T-cell (primary cell): ENCODE measurements at regions not wholly inside any gene's neighbourhood (a gene's known extent, or its start where the extent isn't known, plus 50 kb on each side); places are given as distances from the start of the nearest gene placed in this dataset.

Experiments
- ATAC-seq, 4 experiments: fragments of 200-7000 bp in 3 of 4; fragments of 150-1000 bp in 1 of 4; cut with Tn5 transposase; replicated peaks in 1 of 4; 1 replicate in 3 of 4; 2 replicates in 1 of 4; pipeline ENCODE4 v1.10.0; 2021; ENCODE audit warnings: moderate library complexity in 3 of 4, mild to moderate bottlenecking in 2 of 4, moderate number of reproducible peaks in 1 of 4
- CTCF ChIA-PET, 2 donors: fragments of 300-600 bp; sonication (Branson Sonifier 250); formaldehyde crosslinking; loops; one replicate each; lab custom pipeline; 2022; ENCODE audit warnings: antibody characterized with exemption in 2 of 2; lab: Charles Lee
- POLR2A ChIA-PET, 2 donors: fragments of 300-600 bp; sonication (Branson Sonifier 250); formaldehyde crosslinking; loops; one replicate each; lab custom pipeline; 2022; ENCODE audit warnings: antibody characterized with exemption in 2 of 2; lab: Charles Lee
- DNase-seq, 35 experiments: peaks; one replicate each; pipeline versions ENCODE4 v3.0.0 to v3.0.0-alpha.2; 2013 to 2023
- H3K27ac ChIP-seq: one replicate; pipeline ENCODE4 v1.5.1; 2013; ENCODE audit warnings: low read length
- H3K27me3 ChIP-seq, 2 experiments: replicated peaks in 1 of 2; 1 replicate in 1 of 2; 2 replicates in 1 of 2; pipeline versions ENCODE4 v1.6.1 to v1.7.0; 2013; ENCODE audit warnings: low read length in 1 of 2, mixed read lengths in 1 of 2; ENCODE audit not compliant: control insufficient read depth in 2 of 2, insufficient read depth in 2 of 2; ENCODE audit errors: extremely low read depth in 1 of 2
- H3K36me3 ChIP-seq, 2 donors: 1 replicate in 1 of 2; 2 replicates in 1 of 2; pipeline versions ENCODE4 v1.6.1 to v1.7.0; 2013; ENCODE audit warnings: low read length in 1 of 2; ENCODE audit not compliant: control insufficient read depth in 2 of 2, insufficient read depth in 1 of 2; ENCODE audit errors: extremely low read depth in 1 of 2
- H3K4me1 ChIP-seq, 2 experiments: 1 replicate in 1 of 2; 2 replicates in 1 of 2; pipeline versions ENCODE4 v1.6.1 to v1.7.0; 2013; ENCODE audit warnings: low read length in 2 of 2, mixed read lengths in 1 of 2; ENCODE audit not compliant: insufficient read depth in 2 of 2, control insufficient read depth in 1 of 2; ENCODE audit errors: extremely low read depth in 1 of 2
- H3K4me3 ChIP-seq, 2 donors: 1 replicate in 1 of 2; 2 replicates in 1 of 2; pipeline versions ENCODE4 v1.5.1 to v1.7.0; 2013; ENCODE audit warnings: mild to moderate bottlenecking in 2 of 2, low read length in 1 of 2, moderate library complexity in 1 of 2; ENCODE audit not compliant: control insufficient read depth in 1 of 2; ENCODE audit errors: extremely low read depth in 1 of 2
- H3K9me3 ChIP-seq: 2 replicates; pipeline ENCODE4 v1.7.0; 2013
- H3K27ac Mint-ChIP-seq, 2 donors: one replicate each; pipeline ENCODE4 v1.8.0; 2020 to 2021; ENCODE audit warnings: mild to moderate bottlenecking in 2 of 2, mixed read lengths in 2 of 2
- H3K27me3 Mint-ChIP-seq, 2 donors: one replicate each; pipeline ENCODE4 v1.8.0; 2021 to 2022; ENCODE audit warnings: mixed read lengths in 2 of 2
- H3K36me3 Mint-ChIP-seq: one replicate; pipeline ENCODE4 v1.8.0; 2021; ENCODE audit warnings: mixed read lengths
- H3K4me1 Mint-ChIP-seq, 3 donors: one replicate each; pipeline ENCODE4 v1.8.0; 2020 to 2022; ENCODE audit warnings: mixed read lengths in 3 of 3, mild to moderate bottlenecking in 1 of 3
- H3K4me3 Mint-ChIP-seq, 3 donors: one replicate each; pipeline ENCODE4 v1.8.0; 2020 to 2022; ENCODE audit warnings: mild to moderate bottlenecking in 3 of 3, mixed read lengths in 3 of 3, moderate library complexity in 3 of 3
- H3K9me3 Mint-ChIP-seq, 3 donors: one replicate each; pipeline ENCODE4 v1.8.0; 2020 to 2022; ENCODE audit warnings: mixed read lengths in 3 of 3
- WGBS: methylation state at CpG from one replicate; pipeline ENCODE4 v1.1.5; 2013; ENCODE audit warnings: missing lambda C conversion rate; ENCODE audit not compliant: insufficient coverage; 5-methylcytosine and 5-hydroxymethylcytosine counted together

DNA sequence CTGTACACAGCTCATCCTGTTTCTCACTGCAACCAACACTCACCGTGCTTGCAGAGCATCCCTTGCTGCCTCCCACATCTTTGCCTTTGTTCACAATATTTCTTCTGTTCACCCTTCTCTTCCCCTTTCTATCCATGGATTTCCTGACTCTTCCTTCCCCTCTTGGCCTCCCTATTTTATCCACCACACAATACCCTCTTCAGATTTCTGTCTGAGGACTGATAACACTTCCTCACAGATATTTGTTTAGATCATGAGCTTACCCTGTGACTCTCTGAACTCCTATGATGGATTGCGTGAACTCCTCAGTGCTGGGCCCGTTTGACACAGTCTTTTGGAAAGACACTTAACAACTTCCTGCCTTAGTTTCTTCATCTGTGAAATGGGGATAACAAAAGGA lies 62.8 kb upstream of the GPR158 start:
- peaks cover 18 to 30% of the 10 kb centered on the region in 2 donors for H3K27me3 Mint-ChIP-seq
- WGBS, result 20% methylated on average over 1 of the region's 3 CpGs
- ChIA-PET CTCF (no interaction called here), POLR2A (no interaction called here)
- no peaks in the 10 kb centered on the region for H3K36me3 Mint-ChIP-seq
- Histone ChIP-seq H3K9me3 (no peaks in the 10 kb centered on the region), H3K4me1 (no peaks in the 10 kb centered on the region), H3K4me3 (no peak overlapping the region), H3K27me3 (peaks cover 0 to 31% of the 10 kb centered on the region in 2 experiments), H3K36me3 (no peaks in the 10 kb centered on the region), H3K27ac (no peak overlapping the region)
- no peak overlapping the region for H3K4me3 Mint-ChIP-seq
- DNase-seq (no peak), ATAC-seq (no peak)
- no peaks in the 10 kb centered on the region for H3K9me3 Mint-ChIP-seq
- no peak overlapping the region for H3K27ac Mint-ChIP-seq
- no peaks in the 10 kb centered on the region for H3K4me1 Mint-ChIP-seq

DNA sequence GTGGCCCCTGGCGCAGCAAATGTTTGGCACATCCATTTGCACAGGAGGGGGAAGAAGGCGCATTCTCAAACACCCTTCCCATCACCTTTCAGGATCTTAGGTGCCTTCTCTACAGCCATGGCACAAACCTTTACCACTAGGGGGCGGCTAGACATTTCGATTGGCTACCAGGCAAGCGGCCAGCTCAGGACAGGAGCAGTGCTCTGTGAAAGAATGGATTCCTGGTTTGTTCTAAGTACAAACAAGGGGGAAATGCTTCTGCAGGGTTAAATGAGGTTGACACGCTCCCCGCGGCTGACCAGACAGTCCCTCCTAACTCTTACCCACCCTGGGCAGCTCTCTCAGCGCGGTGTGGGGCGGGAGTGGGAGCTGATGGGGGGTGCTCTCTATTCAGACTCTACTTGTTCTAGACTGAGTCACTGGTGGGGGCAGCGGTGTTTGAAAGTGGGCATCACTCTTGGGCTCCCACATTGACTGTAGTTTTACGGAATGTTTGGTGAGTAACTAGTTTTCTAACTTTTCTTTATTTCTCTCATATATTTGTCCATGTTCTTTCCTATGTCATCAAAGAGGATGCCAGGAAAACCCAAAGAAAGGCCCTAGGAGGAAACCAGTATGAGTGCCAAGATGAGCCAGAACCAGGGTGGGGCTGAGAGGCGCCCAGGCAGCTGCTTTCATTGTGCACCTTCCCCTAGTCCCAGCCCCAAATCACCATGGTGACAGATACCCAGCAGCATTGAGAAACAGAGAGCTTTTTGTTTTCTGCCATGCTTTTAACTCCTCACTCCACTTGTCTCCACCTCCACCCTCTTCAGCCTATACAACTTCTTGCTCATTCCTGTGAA lies 61.4 kb upstream of the GPR158 start:
- WGBS, result 43% methylated on average over 1 of the region's 14 CpGs
- H3K36me3 Mint-ChIP-seq, result no peaks in the 10 kb centered on the region
- H3K27me3 ChIP-seq, result peaks cover 0 to 35% of the 10 kb centered on the region in 2 experiments
- peak in 11 of 35 experiments; percentile 2 to 37 (median 5) for DNase-seq
- H3K9me3 Mint-ChIP-seq, result no peaks in the 10 kb centered on the region
- H3K27ac ChIP-seq, result no peak overlapping the region
- H3K4me1 ChIP-seq, result no peaks in the 10 kb centered on the region
- peaks cover 24 to 39% of the 10 kb centered on the region in 2 donors for H3K27me3 Mint-ChIP-seq
- CTCF ChIA-PET, result no interaction called here
- H3K4me3 Mint-ChIP-seq, result no peak overlapping the region
- ATAC-seq, result peak in 2 of 4 experiments; percentile 43
- no peak overlapping the region for H3K27ac Mint-ChIP-seq
- H3K4me1 Mint-ChIP-seq, result no peaks in the 10 kb centered on the region
- H3K36me3 ChIP-seq, result no peaks in the 10 kb centered on the region
- H3K4me3 ChIP-seq, result no peak overlapping the region
- H3K9me3 ChIP-seq, result no peaks in the 10 kb centered on the region
- POLR2A ChIA-PET, result no interaction called here

DNA sequence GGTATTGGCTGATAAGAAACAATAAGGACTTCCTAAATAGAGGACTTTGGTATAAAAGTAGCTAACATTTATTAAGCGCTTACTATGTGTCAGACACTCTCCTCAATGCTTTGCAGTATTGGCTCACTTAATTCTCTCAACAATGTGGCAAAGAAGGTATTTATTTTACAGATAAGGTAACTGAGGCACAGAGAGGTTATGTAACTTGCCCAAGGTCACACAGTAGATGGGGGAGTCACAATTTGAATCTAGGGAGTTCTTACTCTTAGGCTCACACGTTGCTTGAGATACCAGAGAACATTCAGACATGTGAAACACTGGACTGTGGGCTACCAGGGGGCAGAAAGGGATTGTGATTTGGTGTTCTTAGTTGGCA lies 60.8 kb upstream of the GPR158 start:
- Mint-ChIP-seq H3K27ac (no peak overlapping the region), H3K27me3 (peaks cover 24 to 36% of the 10 kb centered on the region in 2 donors), H3K4me3 (no peak overlapping the region), H3K9me3 (no peaks in the 10 kb centered on the region), H3K36me3 (no peaks in the 10 kb centered on the region), H3K4me1 (no peaks in the 10 kb centered on the region)
- CTCF ChIA-PET, result no interaction called here
- WGBS, result 50% methylated on average over 1 of the region's 2 CpGs
- ATAC-seq (no peak), DNase-seq (no peak)
- Histone ChIP-seq H3K36me3 (no peaks in the 10 kb centered on the region), H3K27me3 (peaks cover 0 to 35% of the 10 kb centered on the region in 2 experiments), H3K4me1 (no peaks in the 10 kb centered on the region), H3K27ac (no peak overlapping the region), H3K9me3 (no peaks in the 10 kb centered on the region), H3K4me3 (no peak overlapping the region)
- POLR2A ChIA-PET, result no interaction called here

DNA sequence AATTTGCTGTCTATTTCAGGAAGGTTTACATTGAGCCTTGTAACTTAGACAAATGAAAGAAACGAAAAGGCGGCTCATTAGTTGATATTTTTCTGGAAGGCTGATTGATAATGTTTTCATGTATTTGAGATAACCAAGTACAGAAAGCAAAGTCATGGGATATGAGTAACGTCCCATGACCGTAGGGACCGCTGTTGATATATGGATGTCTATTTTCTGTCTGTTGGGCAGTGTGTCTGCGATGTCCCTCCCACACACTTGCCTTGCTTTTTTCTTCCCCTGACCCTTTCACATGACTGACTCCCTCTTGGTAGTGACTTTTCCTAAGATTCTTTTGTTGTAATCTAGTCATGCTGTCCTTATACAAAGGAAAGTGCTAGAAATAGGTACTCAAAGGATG lies 57.0 kb upstream of the GPR158 start:
- Mint-ChIP-seq H3K36me3 (no peaks in the 10 kb centered on the region), H3K27me3 (peaks cover 17 to 25% of the 10 kb centered on the region in 2 donors), H3K4me1 (no peaks in the 10 kb centered on the region), H3K27ac (no peak overlapping the region), H3K4me3 (no peak overlapping the region), H3K9me3 (peaks cover 0 to 4% (median 0%) of the 10 kb centered on the region in 3 donors)
- 100% methylated on average over 2 of the region's 6 CpGs for WGBS
- POLR2A ChIA-PET, result no interaction called here
- DNase-seq (no peak), ATAC-seq (no peak)
- no peaks in the 10 kb centered on the region for H3K9me3 ChIP-seq
- no peaks in the 10 kb centered on the region for H3K36me3 ChIP-seq
- H3K4me3 ChIP-seq, result no peak overlapping the region
- no peak overlapping the region for H3K27ac ChIP-seq
- no peaks in the 10 kb centered on the region for H3K4me1 ChIP-seq
- CTCF ChIA-PET, result no interaction called here
- peaks cover 0 to 22% of the 10 kb centered on the region in 2 experiments for H3K27me3 ChIP-seq

DNA sequence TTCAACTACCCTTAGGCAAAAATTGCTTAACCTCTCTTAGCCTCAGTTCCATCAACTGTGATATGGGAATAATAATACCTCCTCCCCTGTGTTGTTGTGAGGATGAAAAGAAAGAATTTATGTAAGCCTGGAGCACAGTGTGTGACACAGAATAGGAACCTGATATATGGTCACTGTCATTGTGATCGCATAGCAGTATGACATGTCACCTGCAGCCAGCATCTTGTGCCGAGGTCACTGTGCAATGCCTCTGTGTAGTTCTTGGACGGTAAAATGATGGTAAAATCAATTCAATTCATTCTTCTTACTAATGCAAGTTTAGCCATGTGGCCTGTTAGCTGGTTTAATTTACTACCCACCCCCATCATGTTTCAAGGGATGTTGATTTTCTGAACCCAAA lies 54.6 kb upstream of the GPR158 start:
- H3K27me3 Mint-ChIP-seq, result peaks cover 13 to 21% of the 10 kb centered on the region in 2 donors
- ChIA-PET POLR2A (no interaction called here), CTCF (no interaction called here)
- peaks cover 0 to 11% of the 10 kb centered on the region in 2 experiments for H3K27me3 ChIP-seq
- H3K4me1 Mint-ChIP-seq, result no peaks in the 10 kb centered on the region
- H3K27ac ChIP-seq, result no peak overlapping the region
- H3K36me3 Mint-ChIP-seq, result no peaks in the 10 kb centered on the region
- no peaks in the 10 kb centered on the region for H3K36me3 ChIP-seq
- 100% methylated on average over 2 of the region's 3 CpGs for WGBS
- no peaks in the 10 kb centered on the region for H3K9me3 ChIP-seq
- no peak for DNase-seq
- no peaks in the 10 kb centered on the region for H3K4me1 ChIP-seq
- no peak overlapping the region for H3K4me3 Mint-ChIP-seq
- no peak for ATAC-seq
- peaks cover 0 to 7% (median 0%) of the 10 kb centered on the region in 3 donors for H3K9me3 Mint-ChIP-seq
- no peak overlapping the region for H3K4me3 ChIP-seq
- no peak overlapping the region for H3K27ac Mint-ChIP-seq
